ENCODE measurements at regions not wholly inside any gene's neighbourhood (a gene's known extent, or its start where the extent isn't known, plus 50 kb on each side); places are given as distances from the start of the nearest gene placed in this dataset.

DNA sequence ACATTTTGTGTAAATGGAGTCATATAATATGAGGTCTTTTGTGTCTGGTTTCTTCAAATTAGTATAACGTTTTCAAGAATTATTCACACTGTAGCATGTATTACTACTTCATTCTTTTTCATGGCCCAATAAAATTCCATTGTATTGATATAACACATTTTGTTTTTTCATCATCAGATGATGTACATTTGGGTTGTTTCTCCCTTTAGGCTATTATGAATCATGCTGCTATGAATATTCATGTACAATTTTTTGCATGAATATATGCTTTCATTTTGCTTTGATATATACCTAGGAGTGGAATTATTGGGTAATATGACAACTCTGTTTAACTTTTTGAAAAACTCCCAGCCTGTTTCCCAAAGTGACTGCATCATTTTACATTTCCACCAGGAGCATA, 220.2 kb downstream of the NR4A2 start:
- no peaks in the 10 kb centered on the region for H3K4me1 ChIP-seq (ENCODE audit: control insufficient read depth, insufficient read depth, low read length)
- H3K9me3 ChIP-seq (ENCODE audit: control insufficient read depth, insufficient read depth, low read length) = no peaks in the 10 kb centered on the region
- Mint-ChIP-seq H3K27me3 (ENCODE audit: low read depth in 2 of 2) (no peaks in the 10 kb centered on the region), H3K9me3 (no peaks in the 10 kb centered on the region), H3K27ac (no peak overlapping the region), H3K4me3 (no peak overlapping the region), H3K4me1 (no peaks in the 10 kb centered on the region), H3K36me3 (no peaks in the 10 kb centered on the region)
- TF ChIP-seq, protein P1, sequence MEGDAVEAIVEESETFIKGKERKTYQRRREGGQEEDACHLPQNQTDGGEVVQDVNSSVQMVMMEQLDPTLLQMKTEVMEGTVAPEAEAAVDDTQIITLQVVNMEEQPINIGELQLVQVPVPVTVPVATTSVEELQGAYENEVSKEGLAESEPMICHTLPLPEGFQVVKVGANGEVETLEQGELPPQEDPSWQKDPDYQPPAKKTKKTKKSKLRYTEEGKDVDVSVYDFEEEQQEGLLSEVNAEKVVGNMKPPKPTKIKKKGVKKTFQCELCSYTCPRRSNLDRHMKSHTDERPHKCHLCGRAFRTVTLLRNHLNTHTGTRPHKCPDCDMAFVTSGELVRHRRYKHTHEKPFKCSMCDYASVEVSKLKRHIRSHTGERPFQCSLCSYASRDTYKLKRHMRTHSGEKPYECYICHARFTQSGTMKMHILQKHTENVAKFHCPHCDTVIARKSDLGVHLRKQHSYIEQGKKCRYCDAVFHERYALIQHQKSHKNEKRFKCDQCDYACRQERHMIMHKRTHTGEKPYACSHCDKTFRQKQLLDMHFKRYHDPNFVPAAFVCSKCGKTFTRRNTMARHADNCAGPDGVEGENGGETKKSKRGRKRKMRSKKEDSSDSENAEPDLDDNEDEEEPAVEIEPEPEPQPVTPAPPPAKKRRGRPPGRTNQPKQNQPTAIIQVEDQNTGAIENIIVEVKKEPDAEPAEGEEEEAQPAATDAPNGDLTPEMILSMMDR (IDR thresholded peaks at IDR 0.05) = no peak
- no peak for DNase-seq
- ATAC-seq = no peak
- no peaks in the 10 kb centered on the region for H3K27me3 ChIP-seq (ENCODE audit: control insufficient read depth, insufficient read depth, low read length)
- no peak overlapping the region for H3K27ac ChIP-seq (ENCODE audit: low read length)
- intact Hi-C loops (cut with micrococcal nuclease) = no loop called here
- H3K4me3 ChIP-seq (ENCODE audit: low read length) = no peak overlapping the region
- no CpG with 5 or more reads among the region's 1 CpG for WGBS (ENCODE audit: insufficient coverage)
- H3K36me3 ChIP-seq (ENCODE audit: control insufficient read depth, insufficient read depth, low read length) = no peaks in the 10 kb centered on the region

DNA sequence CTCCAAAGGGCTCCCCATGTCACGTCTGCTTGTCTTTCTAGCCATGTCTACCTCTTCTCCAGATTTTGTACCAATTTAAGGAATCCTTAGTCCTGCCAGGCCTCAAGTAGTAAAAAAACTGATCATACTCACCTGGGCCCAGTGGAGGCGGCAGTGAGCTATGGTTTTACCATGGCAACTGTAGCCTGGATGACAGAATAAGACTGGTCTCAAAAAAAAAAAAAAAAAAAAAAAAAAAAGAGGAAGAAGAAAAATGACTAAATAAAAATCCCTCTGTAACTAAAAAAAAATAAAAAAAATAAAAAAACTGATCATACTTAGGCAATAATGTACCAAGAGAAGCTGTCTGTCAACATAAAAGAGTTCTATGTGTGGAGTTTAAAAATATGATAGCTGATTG, 221.6 kb downstream of the NR4A2 start:
- ATAC-seq = no peak
- DNase-seq = peak in 1 of 2 donors; percentile 26
- H3K36me3 ChIP-seq (ENCODE audit: control insufficient read depth, insufficient read depth, low read length) = no peaks in the 10 kb centered on the region
- Mint-ChIP-seq H3K36me3 (no peaks in the 10 kb centered on the region), H3K27ac (no peak overlapping the region), H3K4me3 (no peak overlapping the region), H3K27me3 (ENCODE audit: low read depth in 2 of 2) (no peaks in the 10 kb centered on the region), H3K9me3 (no peaks in the 10 kb centered on the region), H3K4me1 (no peaks in the 10 kb centered on the region)
- intact Hi-C loops (cut with micrococcal nuclease) = no loop called here
- H3K9me3 ChIP-seq (ENCODE audit: control insufficient read depth, insufficient read depth, low read length) = no peaks in the 10 kb centered on the region
- TF ChIP-seq, protein P1 (IDR thresholded peaks at IDR 0.05) = no peak
- no peaks in the 10 kb centered on the region for H3K27me3 ChIP-seq (ENCODE audit: control insufficient read depth, insufficient read depth, low read length)
- no peak overlapping the region for H3K27ac ChIP-seq (ENCODE audit: low read length)
- H3K4me3 ChIP-seq (ENCODE audit: low read length) = no peak overlapping the region
- 55% methylated on average over 2 of the region's 2 CpGs for WGBS (ENCODE audit: insufficient coverage)
- no peaks in the 10 kb centered on the region for H3K4me1 ChIP-seq (ENCODE audit: control insufficient read depth, insufficient read depth, low read length)

DNA sequence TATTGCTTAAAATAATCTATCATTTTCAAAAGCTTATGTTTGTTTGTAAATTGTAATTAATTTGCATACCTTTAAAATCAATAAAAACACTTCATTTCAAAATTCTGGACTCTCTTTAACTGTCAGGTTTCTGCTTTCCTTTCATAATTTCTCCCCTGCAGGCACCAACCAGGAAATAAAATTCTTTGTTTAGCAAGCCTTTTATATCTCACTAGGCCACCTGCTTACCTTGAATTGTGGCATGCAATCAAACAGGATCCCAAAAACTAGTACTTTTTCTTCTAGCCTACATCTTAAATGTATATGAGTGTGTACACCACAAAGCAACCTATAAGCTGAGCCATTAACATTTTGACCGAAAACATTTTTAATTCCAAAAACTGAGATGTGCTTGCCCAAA, 233.1 kb downstream of the NR4A2 start:
- intact Hi-C loops (cut with micrococcal nuclease) = no loop called here
- Histone ChIP-seq H3K9me3 (ENCODE audit: control insufficient read depth, insufficient read depth, low read length) (no peaks in the 10 kb centered on the region), H3K36me3 (ENCODE audit: control insufficient read depth, insufficient read depth, low read length) (no peaks in the 10 kb centered on the region), H3K27ac (ENCODE audit: low read length) (no peak overlapping the region), H3K27me3 (ENCODE audit: control insufficient read depth, insufficient read depth, low read length) (no peaks in the 10 kb centered on the region), H3K4me3 (ENCODE audit: low read length) (no peak overlapping the region), H3K4me1 (ENCODE audit: control insufficient read depth, insufficient read depth, low read length) (no peaks in the 10 kb centered on the region)
- H3K27ac Mint-ChIP-seq = no peak overlapping the region
- no peak for ATAC-seq
- H3K4me1 Mint-ChIP-seq = no peaks in the 10 kb centered on the region
- DNase-seq = no peak
- no CpG with 5 or more reads among the region's 1 CpG for WGBS (ENCODE audit: insufficient coverage)
- TF ChIP-seq, protein P1 (IDR thresholded peaks at IDR 0.05) = no peak
- no peaks in the 10 kb centered on the region for H3K27me3 Mint-ChIP-seq (ENCODE audit: low read depth in 2 of 2)
- no peaks in the 10 kb centered on the region for H3K9me3 Mint-ChIP-seq
- H3K36me3 Mint-ChIP-seq = no peaks in the 10 kb centered on the region
- no peak overlapping the region for H3K4me3 Mint-ChIP-seq

DNA sequence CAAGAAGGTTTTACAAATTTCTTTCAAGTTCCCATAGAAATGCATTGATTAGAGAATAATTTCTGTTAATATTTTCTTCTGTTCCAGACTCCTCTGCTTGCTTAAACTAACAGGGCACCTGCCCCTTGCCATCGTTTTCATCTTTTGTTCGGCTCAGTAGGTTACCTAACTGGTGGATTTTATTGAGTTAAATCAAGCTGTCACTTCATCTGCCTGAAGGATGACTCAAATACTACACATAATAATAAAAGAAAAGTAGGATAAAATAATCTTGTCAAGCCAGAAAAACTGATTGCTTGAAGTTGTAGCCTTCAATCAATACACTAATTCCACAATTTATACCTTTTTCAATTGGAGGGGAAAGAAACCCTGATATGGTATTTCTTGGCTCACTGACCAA, 234.0 kb downstream of the NR4A2 start:
- H3K4me1 Mint-ChIP-seq = no peaks in the 10 kb centered on the region
- Histone ChIP-seq H3K4me3 (ENCODE audit: low read length) (no peak overlapping the region), H3K9me3 (ENCODE audit: control insufficient read depth, insufficient read depth, low read length) (no peaks in the 10 kb centered on the region), H3K36me3 (ENCODE audit: control insufficient read depth, insufficient read depth, low read length) (no peaks in the 10 kb centered on the region), H3K27ac (ENCODE audit: low read length) (no peak overlapping the region), H3K4me1 (ENCODE audit: control insufficient read depth, insufficient read depth, low read length) (no peaks in the 10 kb centered on the region), H3K27me3 (ENCODE audit: control insufficient read depth, insufficient read depth, low read length) (no peaks in the 10 kb centered on the region)
- intact Hi-C loops (cut with micrococcal nuclease) = no loop called here
- TF ChIP-seq, protein P1 (IDR thresholded peaks at IDR 0.05) = no peak
- no peak overlapping the region for H3K4me3 Mint-ChIP-seq
- WGBS (ENCODE audit: insufficient coverage) = no CpG with 5 or more reads among the region's 2 CpGs
- no peaks in the 10 kb centered on the region for H3K27me3 Mint-ChIP-seq (ENCODE audit: low read depth in 2 of 2)
- no peaks in the 10 kb centered on the region for H3K36me3 Mint-ChIP-seq
- DNase-seq = no peak
- no peak overlapping the region for H3K27ac Mint-ChIP-seq
- no peak for ATAC-seq
- no peaks in the 10 kb centered on the region for H3K9me3 Mint-ChIP-seq

Measured in natural killer cell (primary cell).